ENCODE measurements at regions not wholly inside any gene's neighbourhood (a gene's known extent, or its start where the extent isn't known, plus 50 kb on each side); places are given as distances from the start of the nearest gene placed in this dataset.

DNA sequence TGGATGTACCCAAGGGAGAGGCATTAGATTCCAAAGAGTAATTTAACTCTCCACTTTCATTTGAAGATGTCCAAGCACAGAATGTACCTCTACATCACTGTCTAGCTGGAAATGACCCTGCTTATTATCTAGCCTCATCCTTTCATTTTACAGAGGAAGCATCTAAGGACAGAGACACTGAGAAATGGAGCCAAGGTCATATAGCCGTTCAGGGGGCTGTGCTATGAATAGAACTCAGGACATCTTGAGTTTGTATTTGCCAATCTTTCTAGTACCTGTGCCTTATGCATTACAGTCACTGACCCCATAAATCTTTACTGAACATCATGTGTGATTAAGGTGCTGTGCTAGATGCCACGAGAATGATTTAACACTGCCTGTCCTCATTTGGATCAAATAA, 138.2 kb upstream of the SPTLC3 start:
- H3K27me3 ChIP-seq (ENCODE audit: control insufficient read depth in 2 of 2, insufficient read depth in 2 of 2, low read length in 2 of 2), result no peaks in the 10 kb centered on the region
- H2AFZ ChIP-seq (ENCODE audit: insufficient read depth, low read depth, low read length, poor library complexity, severe bottlenecking), result no peak overlapping the region
- no peak overlapping the region for H3K9ac ChIP-seq (ENCODE audit: insufficient read depth, low read length, poor library complexity, severe bottlenecking)
- no peaks in the 10 kb centered on the region for H3K4me1 Mint-ChIP-seq
- intact Hi-C loops (cut with micrococcal nuclease), result no loop called here
- no peaks in the 10 kb centered on the region for H3K79me2 ChIP-seq (ENCODE audit: insufficient read depth, low read length)
- peaks cover 0 to 6% (median 0%) of the 10 kb centered on the region in 3 donors for H3K27me3 Mint-ChIP-seq (ENCODE audit: low read depth in 3 of 3)
- H3K4me3 Mint-ChIP-seq, result no peak overlapping the region
- H3K9me3 ChIP-seq (replicated peaks in 1 of 2; ENCODE audit: control insufficient read depth in 1 of 2, insufficient read depth in 1 of 2, low read length in 2 of 2), result no peaks in the 10 kb centered on the region
- no peak overlapping the region for H3K27ac Mint-ChIP-seq
- H3K36me3 Mint-ChIP-seq, result no peaks in the 10 kb centered on the region
- H3K36me3 ChIP-seq (replicated peaks in 1 of 2; ENCODE audit: control insufficient read depth in 1 of 2, insufficient read depth in 2 of 2, low read length in 2 of 2), result no peaks in the 10 kb centered on the region
- no peak overlapping the region for H3K27ac ChIP-seq (ENCODE audit: low read depth in 1 of 2, low read length in 2 of 2)
- H3K4me3 ChIP-seq (replicated peaks in 1 of 3; ENCODE audit: low read depth in 2 of 3, low read length in 3 of 3), result no peak overlapping the region
- no peak for DNase-seq
- WGBS (ENCODE audit: insufficient coverage), result no CpG with 5 or more reads among the region's 2 CpGs
- TF ChIP-seq, protein P1, sequence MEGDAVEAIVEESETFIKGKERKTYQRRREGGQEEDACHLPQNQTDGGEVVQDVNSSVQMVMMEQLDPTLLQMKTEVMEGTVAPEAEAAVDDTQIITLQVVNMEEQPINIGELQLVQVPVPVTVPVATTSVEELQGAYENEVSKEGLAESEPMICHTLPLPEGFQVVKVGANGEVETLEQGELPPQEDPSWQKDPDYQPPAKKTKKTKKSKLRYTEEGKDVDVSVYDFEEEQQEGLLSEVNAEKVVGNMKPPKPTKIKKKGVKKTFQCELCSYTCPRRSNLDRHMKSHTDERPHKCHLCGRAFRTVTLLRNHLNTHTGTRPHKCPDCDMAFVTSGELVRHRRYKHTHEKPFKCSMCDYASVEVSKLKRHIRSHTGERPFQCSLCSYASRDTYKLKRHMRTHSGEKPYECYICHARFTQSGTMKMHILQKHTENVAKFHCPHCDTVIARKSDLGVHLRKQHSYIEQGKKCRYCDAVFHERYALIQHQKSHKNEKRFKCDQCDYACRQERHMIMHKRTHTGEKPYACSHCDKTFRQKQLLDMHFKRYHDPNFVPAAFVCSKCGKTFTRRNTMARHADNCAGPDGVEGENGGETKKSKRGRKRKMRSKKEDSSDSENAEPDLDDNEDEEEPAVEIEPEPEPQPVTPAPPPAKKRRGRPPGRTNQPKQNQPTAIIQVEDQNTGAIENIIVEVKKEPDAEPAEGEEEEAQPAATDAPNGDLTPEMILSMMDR (IDR thresholded peaks at IDR 0.05), result no peak
- H3K4me1 ChIP-seq (ENCODE audit: control insufficient read depth in 1 of 2, insufficient read depth in 2 of 2, low read length in 2 of 2), result no peaks in the 10 kb centered on the region
- H3K9me3 Mint-ChIP-seq, result peaks cover 0 to 2% (median 0%) of the 10 kb centered on the region in 7 donors
- H3K4me2 ChIP-seq (replicated peaks; ENCODE audit: extremely low read depth, low read length, poor library complexity, severe bottlenecking), result no peak overlapping the region
- no peaks in the 10 kb centered on the region for H4K20me1 ChIP-seq (ENCODE audit: insufficient read depth, low read length)

DNA sequence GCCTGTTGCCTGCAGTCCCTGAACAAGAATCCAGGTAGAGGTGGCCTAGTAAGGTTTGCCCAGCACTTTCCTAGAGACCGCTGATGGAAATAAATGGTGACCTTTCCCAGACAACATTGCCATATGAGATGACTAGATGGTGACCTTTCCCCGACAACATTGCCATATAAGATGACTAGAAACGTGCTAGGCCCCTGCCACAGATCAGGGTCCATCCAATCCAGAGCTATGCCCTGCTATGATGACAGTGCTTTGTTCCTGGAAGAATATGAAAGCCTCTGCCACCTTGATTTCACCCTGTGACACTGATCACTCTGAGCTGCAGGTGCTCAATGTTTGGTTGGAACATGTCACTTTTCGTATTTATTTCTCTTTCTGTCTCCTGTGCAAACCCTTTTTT, 133.8 kb upstream of the SPTLC3 start:
- Histone ChIP-seq H3K79me2 (ENCODE audit: insufficient read depth, low read length) (no peaks in the 10 kb centered on the region), H3K27me3 (ENCODE audit: control insufficient read depth in 2 of 2, insufficient read depth in 2 of 2, low read length in 2 of 2) (no peaks in the 10 kb centered on the region), H4K20me1 (ENCODE audit: insufficient read depth, low read length) (no peaks in the 10 kb centered on the region), H3K27ac (ENCODE audit: low read depth in 1 of 2, low read length in 2 of 2) (no peak overlapping the region), H3K9ac (ENCODE audit: insufficient read depth, low read length, poor library complexity, severe bottlenecking) (no peak overlapping the region), H3K4me2 (replicated peaks; ENCODE audit: extremely low read depth, low read length, poor library complexity, severe bottlenecking) (no peak overlapping the region), H3K36me3 (replicated peaks in 1 of 2; ENCODE audit: control insufficient read depth in 1 of 2, insufficient read depth in 2 of 2, low read length in 2 of 2) (no peaks in the 10 kb centered on the region), H3K4me1 (ENCODE audit: control insufficient read depth in 1 of 2, insufficient read depth in 2 of 2, low read length in 2 of 2) (no peaks in the 10 kb centered on the region), H3K4me3 (replicated peaks in 1 of 3; ENCODE audit: low read depth in 2 of 3, low read length in 3 of 3) (no peak overlapping the region), H3K9me3 (replicated peaks in 1 of 2; ENCODE audit: control insufficient read depth in 1 of 2, insufficient read depth in 1 of 2, low read length in 2 of 2) (no peaks in the 10 kb centered on the region), H2AFZ (ENCODE audit: insufficient read depth, low read depth, low read length, poor library complexity, severe bottlenecking) (no peak overlapping the region)
- no peak overlapping the region for H3K27ac Mint-ChIP-seq
- WGBS (ENCODE audit: insufficient coverage), result 94% methylated on average over 3 of the region's 4 CpGs
- H3K4me1 Mint-ChIP-seq, result no peaks in the 10 kb centered on the region
- TF ChIP-seq, protein P1 (IDR thresholded peaks at IDR 0.05), result no peak
- DNase-seq, result no peak
- intact Hi-C loops (cut with micrococcal nuclease), result no loop called here
- H3K4me3 Mint-ChIP-seq, result no peak overlapping the region
- H3K9me3 Mint-ChIP-seq, result no peaks in the 10 kb centered on the region
- peaks cover 0 to 5% (median 1%) of the 10 kb centered on the region in 3 donors for H3K27me3 Mint-ChIP-seq (ENCODE audit: low read depth in 3 of 3)
- no peaks in the 10 kb centered on the region for H3K36me3 Mint-ChIP-seq

Data from CD14-positive monocyte (primary cell).